SK-N-DZ (cell line): ENCODE measurements at regions not wholly inside any gene's neighbourhood (a gene's known extent, or its start where the extent isn't known, plus 50 kb on each side); places are given as distances from the start of the nearest gene placed in this dataset.

Experiments used
- DNase-seq: peaks from one replicate; pipeline ENCODE4 v3.0.0-alpha.2; 2015; ENCODE audit warnings: low spot score

GRCh38 chr4:8756816-8757215, 114.8 kb downstream of the HMX1 start:
- DNase-seq = no peak

GRCh38 chr4:8754634-8755589, 116.7 kb downstream of the HMX1 start:
- no peak for DNase-seq

DNA sequence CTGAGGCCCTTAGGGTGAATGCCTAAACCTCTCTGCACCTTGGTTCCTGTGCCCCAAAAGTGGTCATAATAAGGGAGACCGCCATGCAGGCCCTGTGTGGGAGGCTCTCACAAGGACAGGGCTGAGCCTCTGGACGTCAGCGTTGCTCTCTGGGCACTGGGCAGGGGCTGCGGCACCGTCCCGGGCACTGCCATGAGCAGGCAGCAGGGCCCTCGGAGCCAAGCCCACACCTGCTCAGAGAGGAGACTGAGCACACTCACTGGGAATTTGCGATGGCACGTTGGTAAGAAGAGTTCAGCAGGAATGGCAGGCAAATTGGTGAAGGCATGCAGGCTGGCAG, 123.4 kb downstream of the HMX1 start:
- DNase-seq = no peak

GRCh38 chr4:8747467-8748235, 124.0 kb downstream of the HMX1 start:
- no peak for DNase-seq

- DNase-seq = no peak
Measured at GRCh38 chr4:8746523-8747466, 124.8 kb downstream of the HMX1 start.

DNA sequence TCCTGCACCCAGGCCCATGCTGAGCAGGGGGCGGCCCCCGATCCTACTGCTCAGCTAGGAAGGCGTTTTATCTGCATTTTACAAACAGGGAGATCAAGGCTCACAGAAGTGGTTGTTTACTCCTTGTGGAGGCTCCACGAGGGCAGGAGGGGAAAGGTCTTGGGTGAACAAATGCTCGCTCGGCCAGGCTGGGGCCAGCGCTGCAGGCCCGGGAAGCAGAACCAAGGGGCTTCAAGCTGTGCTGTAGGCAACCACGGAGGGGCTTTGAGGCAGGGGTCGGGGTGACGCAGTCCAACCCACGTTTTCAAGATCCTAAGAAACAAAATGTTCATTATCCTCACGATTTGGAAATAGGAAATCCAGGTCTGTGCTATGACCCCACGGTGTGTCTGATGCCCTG, 125.8 kb downstream of the HMX1 start:
- no peak for DNase-seq

DNA sequence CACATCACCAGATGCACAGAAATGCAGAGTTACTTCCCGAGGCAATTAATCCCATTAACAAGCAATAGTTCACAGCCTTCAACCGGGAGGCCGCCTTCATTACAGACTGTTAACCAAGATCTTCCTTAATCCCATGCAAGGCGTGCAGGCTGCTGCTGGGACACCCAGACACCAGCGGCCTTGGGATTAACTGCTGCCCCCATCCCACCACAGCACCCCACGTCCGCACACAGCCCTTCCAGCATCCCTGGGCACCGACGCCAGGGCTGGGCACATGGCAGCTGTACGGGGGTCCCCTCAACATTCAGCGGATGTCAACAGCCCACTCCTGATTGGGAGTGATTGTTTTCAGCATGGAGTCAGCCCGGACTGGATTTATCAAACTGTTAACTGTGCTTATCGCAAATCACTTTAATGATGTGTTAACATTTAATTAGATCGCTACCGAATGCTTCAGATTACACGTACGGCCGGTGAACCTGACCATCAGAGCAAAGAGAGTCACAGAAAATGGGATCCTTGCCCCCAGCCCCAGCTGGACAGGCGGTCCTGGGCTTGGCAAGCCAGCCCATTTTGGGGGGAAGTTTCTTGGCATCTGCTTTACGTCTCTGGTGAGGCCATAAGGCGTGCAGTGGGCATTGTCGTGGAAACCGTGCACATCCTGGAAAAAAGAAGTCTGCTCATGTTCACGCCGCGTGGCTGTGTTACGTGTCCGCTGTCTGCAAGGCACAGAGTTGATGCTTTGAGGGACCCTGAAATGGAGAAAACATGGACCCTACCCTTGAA, 126.4 kb downstream of the HMX1 start:
- no peak for DNase-seq

DNA sequence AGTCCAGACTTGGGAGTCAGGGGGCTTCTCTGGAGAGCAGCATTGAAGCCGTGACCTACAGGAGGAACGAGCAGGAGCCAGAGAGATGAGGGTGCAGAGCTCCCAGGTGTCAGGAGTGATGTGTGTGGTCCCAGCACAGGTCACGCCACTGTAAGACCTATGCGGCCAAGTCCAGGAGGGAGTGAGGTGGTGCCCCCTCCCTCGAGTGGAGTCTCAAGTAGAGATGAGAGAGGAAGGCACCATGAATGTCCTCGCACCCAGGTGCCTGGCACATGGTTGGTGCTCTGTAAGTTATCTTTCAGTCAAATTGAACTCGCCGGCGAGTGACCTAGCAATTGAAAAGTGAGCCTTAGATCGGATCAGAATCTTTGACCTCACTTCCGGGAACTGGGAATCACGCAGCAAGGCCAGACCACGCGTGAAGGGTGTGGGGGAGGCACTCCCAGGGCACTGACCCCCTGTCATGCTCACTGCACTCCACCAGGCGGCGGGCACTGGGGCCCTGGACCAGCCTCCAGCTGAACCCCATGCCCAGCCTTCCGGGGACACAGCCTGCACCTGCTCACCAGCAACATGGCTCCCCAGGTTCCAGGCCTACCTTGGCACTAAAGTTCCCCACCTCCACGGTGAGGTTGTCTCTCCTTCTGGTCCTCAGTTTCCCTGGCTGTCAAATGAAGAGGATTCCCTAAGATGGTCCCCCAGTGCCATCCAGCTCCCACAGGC, 127.4 kb downstream of the HMX1 start:
- no peak for DNase-seq

- no peak for DNase-seq
Measured at GRCh38 chr4:8742546-8742945, 129.1 kb downstream of the HMX1 start.

GRCh38 chr4:8741513-8742226, 130.0 kb downstream of the HMX1 start:
- DNase-seq = no peak

DNA sequence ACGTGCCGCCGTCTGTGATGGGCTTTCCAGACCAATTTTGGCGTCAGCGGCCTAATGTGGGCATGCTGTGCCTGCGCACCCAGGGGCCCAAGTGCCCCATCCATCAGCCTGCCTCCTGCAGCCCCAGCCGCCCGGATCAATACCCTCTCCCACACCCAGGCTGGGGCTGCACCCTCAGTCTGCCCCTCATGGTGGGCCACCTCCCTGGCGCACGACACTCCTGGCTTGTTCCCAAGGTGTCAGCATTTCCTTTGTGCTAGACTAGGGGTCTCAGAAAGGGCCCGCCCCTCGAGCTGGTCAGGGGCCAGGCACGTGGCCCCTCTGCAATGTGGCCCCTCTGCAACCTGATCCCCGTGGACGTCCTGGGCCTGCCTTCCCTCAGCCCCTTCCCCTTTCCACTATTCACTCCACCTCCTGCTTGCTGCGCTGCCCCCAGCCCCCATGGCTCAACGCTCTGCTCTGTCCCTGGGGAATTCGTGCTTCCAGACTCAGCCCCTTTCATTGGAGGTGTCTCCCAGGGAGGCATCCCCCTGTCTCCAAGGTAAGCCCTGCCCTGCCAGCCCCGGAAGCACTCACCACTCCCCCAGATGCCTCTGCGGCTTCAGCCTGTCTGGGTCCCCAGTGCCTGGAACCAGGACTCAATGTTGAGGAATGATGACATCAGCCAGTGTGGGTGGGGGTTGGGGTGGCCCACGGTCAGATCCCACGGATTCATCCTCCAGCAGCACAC, 130.8 kb downstream of the HMX1 start:
- DNase-seq = no peak

DNA sequence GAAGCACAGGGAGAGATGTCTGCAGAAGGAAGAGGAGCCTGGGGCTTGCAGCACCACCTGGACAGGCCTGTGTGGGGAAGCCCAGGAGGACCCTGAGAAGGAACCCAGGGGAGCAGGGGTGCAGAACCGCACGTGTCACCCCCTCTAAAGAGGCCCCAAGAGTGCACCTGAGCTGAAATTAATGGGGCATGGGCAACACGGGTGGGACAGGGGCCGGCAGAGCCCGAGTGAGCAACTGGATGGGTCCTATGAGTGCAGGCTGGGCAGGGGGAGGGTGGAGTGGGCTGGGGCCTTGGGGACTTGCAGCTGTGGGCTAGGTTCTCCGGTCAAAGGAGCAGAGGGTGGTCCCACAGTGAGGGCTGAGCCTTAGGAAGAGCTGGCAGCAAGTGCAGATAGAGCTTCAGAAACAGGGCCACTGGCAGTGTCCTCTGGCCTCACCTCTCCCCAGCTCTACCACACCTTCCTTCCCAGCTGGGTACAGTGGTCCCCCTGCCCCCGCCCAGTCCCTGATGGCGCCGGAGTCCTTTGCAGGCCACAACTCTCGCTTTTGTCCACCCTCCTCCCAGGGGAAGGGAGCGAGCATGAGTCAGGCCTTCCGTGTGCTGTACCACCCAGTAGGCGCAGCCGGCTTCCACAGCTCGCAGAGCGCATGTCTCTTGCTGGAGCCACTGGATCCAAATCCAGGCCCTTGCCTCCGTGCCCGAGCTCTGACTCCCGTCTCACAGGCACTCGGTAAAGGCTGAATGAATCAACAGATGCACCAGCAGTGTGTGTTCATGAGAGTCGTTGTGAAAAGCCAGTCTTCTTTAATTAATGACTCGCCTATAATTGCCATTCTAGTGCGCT, 131.6 kb downstream of the HMX1 start:
- peak; percentile 47 for DNase-seq

DNA sequence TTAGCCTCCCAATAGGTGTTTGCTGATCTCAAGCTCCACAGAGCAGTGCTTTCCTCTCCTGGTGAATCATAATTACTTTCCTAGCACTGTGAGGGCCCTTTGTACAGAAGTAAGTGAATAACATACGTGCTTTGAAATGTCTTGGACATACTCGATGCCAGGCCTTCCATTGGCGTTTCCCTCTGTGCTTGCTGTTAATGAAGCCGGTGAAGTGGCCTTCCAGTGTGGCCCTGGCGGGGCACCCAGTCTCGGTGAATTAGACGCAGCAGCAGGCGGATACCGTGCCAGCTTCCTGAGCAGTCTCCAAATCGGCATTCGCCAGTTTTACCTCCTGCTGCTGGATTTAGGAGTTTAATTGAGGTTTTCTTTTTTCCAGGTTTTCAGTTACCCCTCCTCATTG, 132.3 kb downstream of the HMX1 start:
- DNase-seq = no peak

DNA sequence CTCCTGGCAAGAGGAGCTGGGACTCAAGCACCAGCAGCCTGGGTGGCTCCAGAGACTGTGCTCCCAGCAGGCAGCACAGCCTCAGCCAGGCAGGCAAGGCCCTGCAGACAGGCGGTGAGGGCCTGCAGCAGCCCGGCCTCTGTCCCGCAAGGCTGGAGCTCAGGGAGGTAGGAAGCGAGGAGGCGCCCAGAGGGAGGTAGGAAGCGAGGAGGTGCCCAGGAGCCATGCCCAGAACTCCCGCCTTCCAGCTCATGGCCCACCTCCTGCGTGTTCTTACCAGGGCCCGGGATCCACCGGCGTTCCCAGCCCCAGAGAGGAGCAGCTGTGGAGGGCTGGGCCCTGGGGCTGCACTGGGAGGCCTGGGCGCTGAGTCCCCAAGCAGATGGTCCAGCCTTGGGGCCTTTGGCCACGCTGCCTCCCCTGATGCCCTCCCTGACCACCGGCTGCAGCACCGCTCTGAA, 133.1 kb downstream of the HMX1 start:
- no peak for DNase-seq

DNA sequence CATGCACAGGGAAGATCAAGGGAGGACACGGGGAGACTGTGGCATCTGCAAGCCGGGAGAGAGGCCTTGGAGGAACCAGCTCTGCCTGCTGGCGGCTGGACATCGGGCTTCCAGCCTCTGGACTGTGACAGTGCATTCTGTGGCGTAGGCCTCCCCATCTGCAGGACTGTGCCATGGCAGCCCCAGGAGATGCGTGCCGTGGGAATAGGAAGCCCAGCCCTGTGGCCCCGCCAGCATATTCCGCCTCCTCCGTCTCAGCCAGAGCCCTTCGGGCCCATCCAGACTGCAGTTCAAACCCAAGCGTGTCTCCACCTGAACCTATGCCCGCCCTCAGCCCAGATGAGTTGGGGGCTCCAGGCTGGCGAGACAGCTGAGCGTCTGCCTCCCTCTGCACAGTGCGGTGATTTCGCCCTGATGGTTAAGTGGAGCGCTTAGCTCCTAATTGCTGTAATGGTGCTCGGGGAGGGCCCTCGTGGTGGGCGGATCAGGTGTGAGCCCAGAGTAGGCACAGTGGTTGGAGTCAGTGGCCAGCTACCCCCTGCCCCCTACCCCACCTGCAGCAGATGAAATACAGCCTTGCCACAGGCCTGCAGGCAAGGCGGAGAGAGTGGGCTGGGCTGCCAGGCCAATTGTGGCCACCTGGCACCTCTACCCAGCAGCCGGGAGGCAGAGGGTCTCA, 133.9 kb downstream of the HMX1 start:
- no peak for DNase-seq

DNA sequence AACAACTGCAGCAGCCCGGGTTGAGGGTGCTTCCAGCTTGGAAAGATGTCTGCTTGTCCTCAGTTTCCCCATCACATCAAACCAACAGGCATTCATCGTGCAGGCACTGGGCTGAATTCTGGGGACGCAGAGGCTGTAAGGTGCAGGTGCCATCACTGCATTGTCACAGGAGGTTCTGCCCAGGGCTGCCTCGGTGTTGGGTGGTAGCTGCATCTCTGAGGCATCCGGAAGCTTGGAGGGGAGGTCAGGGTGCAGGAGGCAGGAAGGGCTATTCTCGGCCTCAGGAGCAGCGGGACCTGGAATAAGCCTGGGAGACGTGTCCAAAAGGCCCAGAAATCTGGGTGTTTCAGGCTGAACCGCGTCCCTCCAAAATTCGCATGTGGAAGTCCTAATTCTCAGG, 134.6 kb downstream of the HMX1 start:
- no peak for DNase-seq

- DNase-seq = no peak
Measured at GRCh38 chr4:8736090-8736825, 135.4 kb downstream of the HMX1 start.
